H1 (cell line): ENCODE measurements at regions not wholly inside any gene's neighbourhood (a gene's known extent, or its start where the extent isn't known, plus 50 kb on each side); places are given as distances from the start of the nearest gene placed in this dataset.

Experiments used
- POLR2AphosphoS5 ChIP-seq: IDR thresholded peaks from 2 replicates; pipeline ENCODE4 v1.6.1; 2011; ENCODE audit warnings: low read depth, low read length
- TF ChIP-seq, protein P1 (sequence below): IDR thresholded peaks from 2 replicates; pipeline ENCODE4 v1.6.1; 2011; ENCODE audit warnings: low read length, improper control_type of control experiment

DNA sequence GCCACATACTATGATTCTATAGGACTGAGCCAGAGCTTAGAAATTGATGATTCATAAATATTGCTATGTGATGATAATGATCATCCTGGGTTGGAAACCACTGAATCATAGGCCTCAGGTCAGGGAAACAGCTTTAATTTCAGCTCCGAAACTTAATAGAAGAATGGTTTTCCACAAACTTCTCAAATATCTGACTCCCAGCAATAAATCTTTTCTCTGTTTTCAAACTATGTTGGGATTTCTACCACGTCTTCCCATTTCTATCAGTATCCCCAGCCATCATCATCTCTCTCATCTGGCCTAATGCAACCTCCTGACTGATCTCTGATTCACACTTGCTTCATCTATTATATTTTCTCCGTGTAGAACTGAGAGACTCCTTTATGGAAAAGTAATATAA is 521.8 kb upstream of the AGA start (continued):
- TF ChIP-seq, protein P1, sequence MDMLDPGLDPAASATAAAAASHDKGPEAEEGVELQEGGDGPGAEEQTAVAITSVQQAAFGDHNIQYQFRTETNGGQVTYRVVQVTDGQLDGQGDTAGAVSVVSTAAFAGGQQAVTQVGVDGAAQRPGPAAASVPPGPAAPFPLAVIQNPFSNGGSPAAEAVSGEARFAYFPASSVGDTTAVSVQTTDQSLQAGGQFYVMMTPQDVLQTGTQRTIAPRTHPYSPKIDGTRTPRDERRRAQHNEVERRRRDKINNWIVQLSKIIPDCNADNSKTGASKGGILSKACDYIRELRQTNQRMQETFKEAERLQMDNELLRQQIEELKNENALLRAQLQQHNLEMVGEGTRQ = no peak
- TF ChIP-seq POLR2AphosphoS5 = no peak
- TF ChIP-seq, all 59 proteins: peak for 0
